GM21526 (cell line): ENCODE measurements at regions not wholly inside any gene's neighbourhood (a gene's known extent, or its start where the extent isn't known, plus 50 kb on each side); places are given as distances from the start of the nearest gene placed in this dataset.

Source experiments
- ATAC-seq: cut with Tn5 transposase; IDR thresholded peaks from one replicate; pipeline ENCODE4 v1.9.1; 2021; ENCODE audit warnings: moderate library complexity; ENCODE audit not compliant: unreplicated experiment, low FRiP score

DNA sequence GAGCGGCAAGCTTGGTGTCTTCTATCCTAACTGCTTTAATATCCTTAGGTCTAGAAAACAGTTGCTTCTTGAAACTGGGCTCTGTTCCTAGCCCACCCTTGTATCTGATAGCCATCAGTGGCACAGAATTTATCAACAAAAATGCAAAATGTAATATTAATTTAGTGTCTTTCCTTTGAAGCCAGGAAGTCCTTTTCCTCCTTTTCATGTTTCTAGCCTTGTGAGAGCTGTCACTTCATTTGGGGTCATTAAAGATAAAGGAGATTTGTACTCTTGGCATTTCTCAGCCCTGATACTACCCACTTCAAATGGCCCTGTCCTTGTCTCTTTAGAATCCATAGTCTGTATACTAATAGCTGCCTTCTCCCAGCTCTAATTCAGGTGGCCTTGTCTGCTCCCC, 111.0 kb downstream of the GAS1 start:
- ATAC-seq, result no peak

DNA sequence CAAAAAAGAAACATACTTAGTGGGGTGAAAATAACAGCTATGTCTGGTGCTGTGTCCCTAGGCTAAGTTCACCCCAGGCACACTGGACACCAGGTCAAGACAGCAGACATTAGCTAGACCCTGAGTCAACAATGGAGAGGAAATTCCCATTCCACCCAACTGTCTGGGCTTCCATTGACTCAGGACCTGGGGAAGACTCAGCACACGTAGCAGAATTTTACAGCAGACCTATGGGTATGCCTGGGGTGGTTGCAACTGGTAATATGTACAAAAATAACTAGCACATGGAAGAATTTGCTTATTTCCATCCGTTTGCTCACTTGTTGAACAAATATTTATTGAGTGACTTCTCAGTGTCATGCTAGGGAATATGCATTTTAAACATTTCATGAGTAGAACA, 117.0 kb downstream of the GAS1 start:
- ATAC-seq, result no peak

DNA sequence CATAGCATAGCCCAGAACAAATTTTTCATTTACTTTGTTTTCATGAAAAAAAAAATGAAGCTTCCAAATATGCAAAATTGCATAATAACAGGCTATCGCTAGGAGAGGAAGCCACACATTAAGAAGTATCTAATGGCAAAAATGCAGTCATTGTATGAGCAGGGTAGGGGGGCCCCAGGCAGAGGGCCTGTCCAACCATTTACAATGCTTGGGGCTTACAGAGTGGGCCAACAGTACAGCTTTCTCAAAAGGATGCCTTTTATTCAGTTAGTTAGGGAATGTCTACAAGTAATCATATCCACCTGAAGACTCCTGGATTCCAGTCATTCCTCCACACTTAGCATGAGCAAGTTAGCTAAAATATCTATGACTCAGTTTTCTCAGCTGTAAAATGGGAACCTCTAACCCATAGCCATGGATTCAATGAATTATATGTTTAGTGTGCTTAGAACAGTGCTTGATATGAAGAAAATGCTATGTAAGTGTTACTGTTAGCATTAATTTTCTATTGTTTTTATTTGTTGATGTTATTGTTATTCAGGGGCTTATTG, 117.7 kb downstream of the GAS1 start:
- ATAC-seq, result no peak

DNA sequence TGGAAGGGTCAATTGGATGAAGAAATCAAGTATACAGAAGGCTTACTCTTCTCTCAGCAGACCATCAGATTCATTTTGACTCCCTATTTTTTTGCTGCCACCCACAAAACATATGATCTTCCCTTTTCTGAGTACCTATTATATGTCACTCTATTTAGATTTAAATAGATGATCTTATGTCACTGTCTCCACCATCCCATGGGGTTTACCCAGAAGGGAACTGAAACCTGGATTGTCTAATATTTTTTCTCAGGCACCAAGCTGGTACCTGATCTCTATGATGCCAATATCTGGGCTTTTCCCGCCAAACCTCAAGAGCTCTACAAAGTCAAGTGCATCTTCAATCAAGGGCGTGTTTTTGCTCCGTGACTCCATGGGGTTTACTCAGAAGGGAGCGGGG, 118.7 kb downstream of the GAS1 start:
- no peak for ATAC-seq

DNA sequence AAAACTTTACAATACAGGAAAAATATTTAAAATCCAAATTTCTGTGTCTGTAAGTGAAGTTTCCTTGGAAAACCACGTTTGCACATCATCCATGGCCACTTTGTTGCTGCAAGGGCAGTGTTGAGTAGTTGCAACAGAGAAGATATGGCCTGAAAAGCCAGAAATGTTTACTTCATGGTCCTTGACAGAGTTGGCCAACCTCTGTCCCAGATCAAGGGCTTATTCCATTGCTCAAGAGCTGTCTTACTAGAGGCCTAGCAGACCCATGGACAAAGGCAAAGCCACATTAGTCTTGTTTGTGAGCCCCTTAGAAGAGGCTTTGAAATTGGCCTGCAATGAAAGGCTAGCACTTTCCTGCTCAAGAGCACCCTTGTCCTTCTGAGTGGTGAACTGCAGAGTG, 119.4 kb downstream of the GAS1 start:
- ATAC-seq, result no peak

DNA sequence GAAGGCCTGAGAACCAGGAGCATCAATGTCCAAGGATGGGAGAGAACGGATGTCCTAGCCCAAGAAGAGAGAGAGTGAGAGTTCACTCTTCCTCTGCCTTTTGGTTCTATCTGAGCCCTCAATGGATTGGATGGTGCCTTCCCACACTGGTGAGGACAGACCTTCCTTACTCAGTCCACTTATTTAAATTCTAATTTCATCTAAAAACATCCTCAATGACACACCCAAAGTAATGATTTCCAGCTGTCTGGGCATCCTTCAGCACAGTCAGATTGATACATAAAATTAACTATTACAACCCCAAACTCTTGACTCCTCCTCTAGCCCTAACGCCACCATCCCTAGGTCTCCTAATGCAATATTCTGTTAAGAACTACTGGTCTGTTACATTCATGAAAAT, 122.0 kb downstream of the GAS1 start:
- no peak for ATAC-seq

DNA sequence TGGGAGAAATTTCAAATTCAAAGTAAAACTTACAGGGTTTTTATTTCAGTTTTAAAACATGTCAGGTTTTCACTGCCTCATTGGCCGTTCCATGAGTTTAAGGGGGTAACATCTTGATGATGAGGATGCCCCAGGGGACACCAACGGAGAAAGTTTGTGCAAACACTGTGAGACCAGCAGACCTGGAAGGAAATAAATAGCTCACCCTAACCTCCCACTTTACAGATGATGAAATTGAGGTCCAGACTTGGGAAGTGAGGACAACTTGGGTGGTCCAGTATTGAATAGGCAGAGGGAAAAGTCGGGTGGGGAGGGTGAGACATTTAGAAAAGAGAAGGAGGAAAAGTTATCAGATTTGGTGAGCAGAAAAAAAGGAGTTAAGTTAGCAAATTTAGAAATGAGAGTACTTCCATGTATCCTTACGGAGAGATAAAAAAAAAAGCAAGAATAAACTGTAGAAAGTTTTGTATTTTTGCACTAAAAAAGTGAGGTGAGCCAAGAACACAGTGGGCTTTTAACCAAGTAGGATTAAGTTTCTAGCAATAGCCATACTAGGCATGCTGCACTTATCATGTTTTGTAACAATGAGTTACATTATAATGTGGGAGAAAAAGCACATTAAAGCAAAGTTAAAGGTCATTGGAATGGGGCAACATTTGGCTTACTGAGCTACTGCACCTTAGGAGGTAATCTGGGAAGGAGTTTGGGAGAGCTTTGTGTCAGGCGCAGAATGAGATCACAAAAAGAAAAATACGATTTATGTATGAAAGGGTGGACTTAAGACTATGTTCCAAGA, 125.1 kb downstream of the GAS1 start:
- ATAC-seq, result no peak

DNA sequence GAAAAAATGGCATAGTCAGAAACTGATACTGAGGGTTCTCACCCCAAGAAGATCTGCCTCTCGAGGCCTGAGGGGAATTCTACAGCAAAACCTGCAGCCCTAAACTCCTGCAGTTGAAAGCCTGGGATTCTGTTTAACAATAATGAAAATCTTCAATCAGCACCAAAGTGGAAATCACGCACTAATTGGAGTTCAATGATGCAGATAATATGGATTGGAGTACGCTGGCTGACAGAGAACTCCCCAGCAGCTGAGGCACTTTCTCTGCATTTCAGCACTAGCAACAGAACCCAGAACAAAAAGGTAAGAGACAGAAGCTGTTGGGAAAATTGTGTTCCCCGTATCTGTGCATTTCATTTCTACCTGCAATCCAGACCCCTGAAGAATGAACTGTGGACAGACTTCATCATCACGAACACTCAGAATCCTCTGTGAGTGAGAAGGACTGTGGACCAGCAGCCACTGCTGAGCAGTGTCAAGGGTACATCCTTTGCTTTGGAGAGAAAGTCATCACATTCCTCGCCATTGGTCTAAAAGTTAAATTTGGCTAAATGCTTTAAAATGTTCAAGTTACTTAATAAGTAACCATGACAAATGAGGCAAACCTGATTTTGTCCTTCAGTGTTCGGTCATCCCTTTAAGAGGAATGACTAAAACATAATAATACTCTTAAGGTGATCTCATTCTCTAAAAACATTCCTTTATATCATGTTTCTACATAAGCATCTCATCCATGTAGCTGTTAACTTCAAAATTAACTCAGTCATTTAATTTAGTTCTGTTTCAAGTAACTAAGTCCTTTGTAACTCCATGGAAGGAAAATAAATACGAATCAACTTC, 126.1 kb downstream of the GAS1 start:
- no peak for ATAC-seq

DNA sequence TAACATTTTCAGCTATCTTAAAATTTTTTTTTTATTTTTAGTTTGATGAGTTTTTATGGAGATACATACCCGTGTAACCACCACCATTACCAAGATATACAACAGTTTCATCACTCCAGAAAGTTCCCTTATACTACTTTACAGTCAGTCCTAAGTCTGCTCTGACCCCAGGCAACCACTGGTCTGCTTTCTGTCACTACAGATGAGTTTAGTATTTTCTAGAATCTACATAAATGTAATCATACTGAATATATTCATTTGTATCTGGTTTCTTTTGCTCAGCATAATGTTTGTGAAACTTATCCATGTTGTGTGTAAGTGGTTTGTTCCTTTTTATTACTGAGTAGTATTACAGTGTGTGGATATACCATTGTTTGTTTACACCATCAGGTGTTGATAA, 127.8 kb downstream of the GAS1 start:
- no peak for ATAC-seq

DNA sequence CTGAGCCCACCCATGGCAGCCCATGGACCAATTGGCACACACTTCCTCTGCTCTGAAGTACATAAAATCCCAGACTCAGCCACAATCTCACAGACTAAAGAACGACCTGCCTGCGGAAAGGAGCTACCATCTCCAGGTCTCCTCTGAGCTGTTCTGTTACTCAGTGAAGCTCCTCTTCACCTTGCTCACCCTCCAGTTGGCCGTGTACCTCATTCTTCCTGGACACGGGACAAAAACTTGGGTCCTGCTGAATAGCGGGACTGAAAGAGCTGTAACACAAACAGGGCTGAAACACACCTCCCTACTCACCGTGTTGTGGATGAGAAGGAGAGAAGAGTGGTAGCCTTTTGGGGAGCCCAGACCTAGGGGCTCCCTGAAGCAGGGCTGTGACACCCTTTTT, 128.7 kb downstream of the GAS1 start:
- no peak for ATAC-seq

DNA sequence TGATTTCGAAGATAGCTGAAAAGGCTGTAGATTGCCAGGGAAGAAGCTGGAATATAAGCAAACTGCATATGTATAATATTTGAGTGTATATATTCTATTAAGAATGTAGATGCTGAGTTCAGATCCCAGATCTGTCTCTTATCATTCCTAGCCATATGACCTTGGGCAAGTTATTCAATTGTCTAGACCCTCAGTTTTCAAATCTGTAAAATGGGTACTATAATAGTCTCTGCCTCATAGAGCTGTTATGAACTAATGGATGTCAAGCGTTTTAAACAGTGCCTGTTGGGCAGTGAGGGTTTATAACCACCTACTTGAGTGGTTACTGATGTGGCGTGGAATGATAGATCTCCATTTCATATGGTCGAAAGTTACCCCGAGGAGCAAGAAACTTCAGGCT, 130.4 kb downstream of the GAS1 start:
- ATAC-seq, result no peak

DNA sequence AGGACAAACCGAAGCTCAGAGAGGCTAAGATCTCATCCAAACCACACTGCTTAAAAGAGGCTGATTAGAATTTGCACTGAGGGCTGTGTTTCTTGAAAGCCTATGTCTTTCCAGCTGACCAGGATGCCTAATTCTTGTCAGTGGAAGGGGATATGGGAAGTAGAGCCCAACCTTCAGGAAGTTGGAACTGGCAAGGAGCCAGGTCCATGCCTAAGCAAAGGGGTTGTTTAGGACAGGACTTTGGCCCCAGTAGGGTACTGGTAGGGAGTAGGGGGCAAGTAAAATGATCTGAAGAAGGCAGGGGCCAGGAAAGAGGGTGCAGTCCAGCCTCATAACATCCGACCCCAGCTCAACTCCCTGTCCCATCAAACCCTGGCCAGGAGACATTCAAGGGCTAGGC, 130.9 kb downstream of the GAS1 start:
- no peak for ATAC-seq

- ATAC-seq, result no peak
Measured at GRCh38 chr9:86812616-86813015, 134.7 kb downstream of the GAS1 start.

- no peak for ATAC-seq
Measured at GRCh38 chr9:86809759-86810367, 137.4 kb downstream of the GAS1 start.

DNA sequence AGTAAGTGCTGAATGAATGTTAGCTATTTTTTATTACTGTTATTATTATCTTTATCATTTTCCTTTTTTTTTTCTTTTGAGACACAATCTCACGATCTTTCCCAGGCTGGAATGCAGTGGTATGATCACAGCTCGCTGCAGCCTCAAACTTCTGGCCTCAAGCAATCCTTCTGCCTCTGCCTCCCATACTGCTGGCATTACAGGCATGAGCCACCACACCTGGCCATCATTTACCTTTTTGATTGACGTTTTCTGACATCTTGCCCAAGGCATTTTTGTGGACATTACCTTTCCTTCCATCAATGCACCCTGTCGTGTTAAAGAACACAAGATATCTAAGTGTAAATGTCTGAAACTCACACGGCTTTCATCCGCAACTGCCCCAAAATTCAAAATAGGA, 138.2 kb downstream of the GAS1 start:
- ATAC-seq, result no peak

- no peak for ATAC-seq
Measured at GRCh38 chr9:86807367-86807976, 139.8 kb downstream of the GAS1 start.

DNA sequence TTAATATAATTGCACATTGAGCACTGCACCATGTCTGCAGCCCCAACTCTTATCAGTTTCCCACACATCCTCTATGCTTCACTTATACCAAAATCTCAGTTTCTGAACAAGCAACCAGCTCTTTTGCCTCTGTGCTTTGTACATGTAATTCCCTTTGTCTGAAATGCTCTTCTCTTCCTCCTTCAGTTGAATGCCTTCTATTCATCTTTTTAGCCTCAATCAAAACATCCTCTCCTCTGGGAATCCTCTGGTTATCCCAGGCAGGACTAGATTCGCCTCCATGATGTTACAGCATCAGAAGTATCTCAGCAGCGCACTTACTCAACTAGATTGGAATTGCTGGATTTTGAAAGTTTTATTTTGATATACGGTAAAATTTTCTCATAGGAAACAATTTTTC, 143.3 kb downstream of the GAS1 start:
- ATAC-seq, result no peak

- ATAC-seq, result no peak
Measured at GRCh38 chr9:86802900-86803673, 144.2 kb downstream of the GAS1 start.

GRCh38 chr9:86801246-86801645, 146.1 kb downstream of the GAS1 start:
- ATAC-seq, result no peak

- no peak for ATAC-seq
Measured at GRCh38 chr9:86800681-86801080, 146.6 kb downstream of the GAS1 start.
